ENCODE measurements at regions not wholly inside any gene's neighbourhood (a gene's known extent, or its start where the extent isn't known, plus 50 kb on each side); places are given as distances from the start of the nearest gene placed in this dataset.

DNA sequence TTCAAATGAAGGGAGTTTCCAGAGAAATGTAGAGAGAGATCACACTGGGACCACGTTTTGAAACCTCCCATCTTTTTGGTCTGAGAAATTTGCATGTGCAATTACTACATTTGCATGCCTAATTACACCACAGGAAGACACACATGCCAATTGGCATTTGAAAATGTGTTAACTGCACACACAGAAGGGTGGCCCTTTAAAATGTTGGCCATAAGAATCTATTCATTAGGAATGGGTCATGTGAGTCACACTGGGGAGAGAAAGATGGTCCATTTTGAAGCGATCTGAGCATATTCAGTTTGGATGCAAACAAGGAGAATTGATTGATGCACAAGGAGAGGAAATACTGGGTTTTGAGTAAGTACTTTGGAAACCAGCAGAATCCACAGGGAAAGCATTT, 1407.1 kb upstream of the ACVR2A start:
- no peak for ATAC-seq
- TF ChIP-seq OSR1 (CRISPR knock-in tag; IDR thresholded peaks at IDR 0.05) (no peak), ZFP30 (CRISPR knock-in tag; IDR thresholded peaks at IDR 0.05) (no peak), GLIS3 (CRISPR knock-in tag; IDR thresholded peaks at IDR 0.05) (no peak), ISL1 (CRISPR knock-in tag; IDR thresholded peaks at IDR 0.05) (no peak), CSDC2 (CRISPR knock-in tag; IDR thresholded peaks at IDR 0.05) (no peak), ZNF8 (CRISPR knock-in tag; IDR thresholded peaks at IDR 0.05) (no peak), TCF4 (CRISPR knock-in tag; IDR thresholded peaks at IDR 0.05; ENCODE audit: borderline replicate concordance) (no peak), SNAI2 (CRISPR knock-in tag; IDR thresholded peaks at IDR 0.05) (no peak)
- TF ChIP-seq, protein P1, sequence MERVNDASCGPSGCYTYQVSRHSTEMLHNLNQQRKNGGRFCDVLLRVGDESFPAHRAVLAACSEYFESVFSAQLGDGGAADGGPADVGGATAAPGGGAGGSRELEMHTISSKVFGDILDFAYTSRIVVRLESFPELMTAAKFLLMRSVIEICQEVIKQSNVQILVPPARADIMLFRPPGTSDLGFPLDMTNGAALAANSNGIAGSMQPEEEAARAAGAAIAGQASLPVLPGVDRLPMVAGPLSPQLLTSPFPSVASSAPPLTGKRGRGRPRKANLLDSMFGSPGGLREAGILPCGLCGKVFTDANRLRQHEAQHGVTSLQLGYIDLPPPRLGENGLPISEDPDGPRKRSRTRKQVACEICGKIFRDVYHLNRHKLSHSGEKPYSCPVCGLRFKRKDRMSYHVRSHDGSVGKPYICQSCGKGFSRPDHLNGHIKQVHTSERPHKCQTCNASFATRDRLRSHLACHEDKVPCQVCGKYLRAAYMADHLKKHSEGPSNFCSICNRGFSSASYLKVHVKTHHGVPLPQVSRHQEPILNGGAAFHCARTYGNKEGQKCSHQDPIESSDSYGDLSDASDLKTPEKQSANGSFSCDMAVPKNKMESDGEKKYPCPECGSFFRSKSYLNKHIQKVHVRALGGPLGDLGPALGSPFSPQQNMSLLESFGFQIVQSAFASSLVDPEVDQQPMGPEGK (CRISPR knock-in tag; IDR thresholded peaks at IDR 0.05; ENCODE audit: borderline replicate concordance): no peak
- TF ChIP-seq, protein P2, sequence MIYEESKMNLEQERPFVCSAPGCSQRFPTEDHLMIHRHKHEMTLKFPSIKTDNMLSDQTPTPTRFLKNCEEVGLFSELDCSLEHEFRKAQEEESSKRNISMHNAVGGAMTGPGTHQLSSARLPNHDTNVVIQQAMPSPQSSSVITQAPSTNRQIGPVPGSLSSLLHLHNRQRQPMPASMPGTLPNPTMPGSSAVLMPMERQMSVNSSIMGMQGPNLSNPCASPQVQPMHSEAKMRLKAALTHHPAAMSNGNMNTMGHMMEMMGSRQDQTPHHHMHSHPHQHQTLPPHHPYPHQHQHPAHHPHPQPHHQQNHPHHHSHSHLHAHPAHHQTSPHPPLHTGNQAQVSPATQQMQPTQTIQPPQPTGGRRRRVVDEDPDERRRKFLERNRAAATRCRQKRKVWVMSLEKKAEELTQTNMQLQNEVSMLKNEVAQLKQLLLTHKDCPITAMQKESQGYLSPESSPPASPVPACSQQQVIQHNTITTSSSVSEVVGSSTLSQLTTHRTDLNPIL (CRISPR knock-in tag; IDR thresholded peaks at IDR 0.05; ENCODE audit: low read depth): no peak
- TF ChIP-seq, protein P3, sequence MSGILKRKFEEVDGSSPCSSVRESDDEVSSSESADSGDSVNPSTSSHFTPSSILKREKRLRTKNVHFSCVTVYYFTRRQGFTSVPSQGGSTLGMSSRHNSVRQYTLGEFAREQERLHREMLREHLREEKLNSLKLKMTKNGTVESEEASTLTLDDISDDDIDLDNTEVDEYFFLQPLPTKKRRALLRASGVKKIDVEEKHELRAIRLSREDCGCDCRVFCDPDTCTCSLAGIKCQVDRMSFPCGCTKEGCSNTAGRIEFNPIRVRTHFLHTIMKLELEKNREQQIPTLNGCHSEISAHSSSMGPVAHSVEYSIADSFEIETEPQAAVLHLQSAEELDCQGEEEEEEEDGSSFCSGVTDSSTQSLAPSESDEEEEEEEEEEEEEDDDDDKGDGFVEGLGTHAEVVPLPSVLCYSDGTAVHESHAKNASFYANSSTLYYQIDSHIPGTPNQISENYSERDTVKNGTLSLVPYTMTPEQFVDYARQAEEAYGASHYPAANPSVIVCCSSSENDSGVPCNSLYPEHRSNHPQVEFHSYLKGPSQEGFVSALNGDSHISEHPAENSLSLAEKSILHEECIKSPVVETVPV (CRISPR knock-in tag; IDR thresholded peaks at IDR 0.05): no peak
- TF ChIP-seq, protein P4, sequence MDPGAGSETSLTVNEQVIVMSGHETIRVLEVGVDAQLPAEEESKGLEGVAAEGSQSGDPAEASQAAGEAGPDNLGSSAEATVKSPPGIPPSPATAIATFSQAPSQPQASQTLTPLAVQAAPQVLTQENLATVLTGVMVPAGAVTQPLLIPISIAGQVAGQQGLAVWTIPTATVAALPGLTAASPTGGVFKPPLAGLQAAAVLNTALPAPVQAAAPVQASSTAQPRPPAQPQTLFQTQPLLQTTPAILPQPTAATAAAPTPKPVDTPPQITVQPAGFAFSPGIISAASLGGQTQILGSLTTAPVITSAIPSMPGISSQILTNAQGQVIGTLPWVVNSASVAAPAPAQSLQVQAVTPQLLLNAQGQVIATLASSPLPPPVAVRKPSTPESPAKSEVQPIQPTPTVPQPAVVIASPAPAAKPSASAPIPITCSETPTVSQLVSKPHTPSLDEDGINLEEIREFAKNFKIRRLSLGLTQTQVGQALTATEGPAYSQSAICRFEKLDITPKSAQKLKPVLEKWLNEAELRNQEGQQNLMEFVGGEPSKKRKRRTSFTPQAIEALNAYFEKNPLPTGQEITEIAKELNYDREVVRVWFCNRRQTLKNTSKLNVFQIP (CRISPR knock-in tag; IDR thresholded peaks at IDR 0.05; ENCODE audit: borderline replicate concordance, low read depth): no peak

DNA sequence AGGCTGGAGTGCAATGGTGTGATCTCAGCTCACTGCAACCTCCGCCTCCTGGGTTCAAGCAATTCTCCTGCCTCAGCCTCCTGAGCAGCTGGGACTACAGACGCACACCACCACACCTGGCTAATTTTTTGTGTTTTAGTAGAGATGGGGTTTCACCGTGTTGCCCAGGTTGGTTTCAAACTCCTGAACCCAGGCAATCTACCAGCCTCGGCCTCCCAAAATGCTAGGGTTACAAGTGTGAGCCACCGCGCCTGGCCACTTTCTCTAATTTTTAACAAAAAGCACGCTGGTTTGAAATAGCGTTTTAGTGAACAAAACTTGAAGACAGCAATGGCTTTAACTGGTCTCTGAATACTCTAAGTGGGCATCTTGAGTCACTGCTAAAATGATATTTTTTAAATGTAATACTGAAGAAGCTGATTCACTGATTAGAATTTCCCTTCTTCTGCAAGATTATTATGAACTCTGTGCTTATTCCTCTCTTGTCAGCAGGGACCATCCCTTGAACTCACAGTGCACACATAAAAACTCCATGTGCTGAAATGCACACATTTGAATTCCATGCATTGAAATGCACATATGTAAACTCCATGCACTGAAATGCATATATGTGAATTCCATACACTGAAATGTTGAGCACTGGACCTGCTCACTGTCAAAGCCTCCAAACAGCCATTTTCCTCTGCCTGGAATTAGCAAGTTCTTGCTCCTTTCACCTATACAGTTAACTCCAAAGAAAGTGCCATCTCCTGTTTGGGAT, 1411.5 kb upstream of the ACVR2A start:
- ATAC-seq: no peak
- no peak for TF ChIP-seq ZNF565 (CRISPR knock-in tag; conservative IDR thresholded peaks at IDR 0.05; ENCODE audit: low read depth)
- no peak for TF ChIP-seq ZFP3 (CRISPR knock-in tag; IDR thresholded peaks at IDR 0.05)
- no peak for TF ChIP-seq BACH2 (CRISPR knock-in tag; IDR thresholded peaks at IDR 0.05; ENCODE audit: borderline replicate concordance)
- TF ChIP-seq SNAI2 (CRISPR knock-in tag; IDR thresholded peaks at IDR 0.05): no peak
- TF ChIP-seq, protein P5, sequence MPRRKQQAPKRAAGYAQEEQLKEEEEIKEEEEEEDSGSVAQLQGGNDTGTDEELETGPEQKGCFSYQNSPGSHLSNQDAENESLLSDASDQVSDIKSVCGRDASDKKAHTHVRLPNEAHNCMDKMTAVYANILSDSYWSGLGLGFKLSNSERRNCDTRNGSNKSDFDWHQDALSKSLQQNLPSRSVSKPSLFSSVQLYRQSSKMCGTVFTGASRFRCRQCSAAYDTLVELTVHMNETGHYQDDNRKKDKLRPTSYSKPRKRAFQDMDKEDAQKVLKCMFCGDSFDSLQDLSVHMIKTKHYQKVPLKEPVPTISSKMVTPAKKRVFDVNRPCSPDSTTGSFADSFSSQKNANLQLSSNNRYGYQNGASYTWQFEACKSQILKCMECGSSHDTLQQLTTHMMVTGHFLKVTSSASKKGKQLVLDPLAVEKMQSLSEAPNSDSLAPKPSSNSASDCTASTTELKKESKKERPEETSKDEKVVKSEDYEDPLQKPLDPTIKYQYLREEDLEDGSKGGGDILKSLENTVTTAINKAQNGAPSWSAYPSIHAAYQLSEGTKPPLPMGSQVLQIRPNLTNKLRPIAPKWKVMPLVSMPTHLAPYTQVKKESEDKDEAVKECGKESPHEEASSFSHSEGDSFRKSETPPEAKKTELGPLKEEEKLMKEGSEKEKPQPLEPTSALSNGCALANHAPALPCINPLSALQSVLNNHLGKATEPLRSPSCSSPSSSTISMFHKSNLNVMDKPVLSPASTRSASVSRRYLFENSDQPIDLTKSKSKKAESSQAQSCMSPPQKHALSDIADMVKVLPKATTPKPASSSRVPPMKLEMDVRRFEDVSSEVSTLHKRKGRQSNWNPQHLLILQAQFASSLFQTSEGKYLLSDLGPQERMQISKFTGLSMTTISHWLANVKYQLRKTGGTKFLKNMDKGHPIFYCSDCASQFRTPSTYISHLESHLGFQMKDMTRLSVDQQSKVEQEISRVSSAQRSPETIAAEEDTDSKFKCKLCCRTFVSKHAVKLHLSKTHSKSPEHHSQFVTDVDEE (CRISPR knock-in tag; IDR thresholded peaks at IDR 0.05): no peak
- no peak for TF ChIP-seq ISL1 (CRISPR knock-in tag; IDR thresholded peaks at IDR 0.05)
- no peak for TF ChIP-seq ESRRG (CRISPR knock-in tag; IDR thresholded peaks at IDR 0.05)
- no peak for TF ChIP-seq TOX (CRISPR knock-in tag; IDR thresholded peaks at IDR 0.05; ENCODE audit: borderline replicate concordance)
- TF ChIP-seq ZNF70 (CRISPR knock-in tag; IDR thresholded peaks at IDR 0.05): no peak

DNA sequence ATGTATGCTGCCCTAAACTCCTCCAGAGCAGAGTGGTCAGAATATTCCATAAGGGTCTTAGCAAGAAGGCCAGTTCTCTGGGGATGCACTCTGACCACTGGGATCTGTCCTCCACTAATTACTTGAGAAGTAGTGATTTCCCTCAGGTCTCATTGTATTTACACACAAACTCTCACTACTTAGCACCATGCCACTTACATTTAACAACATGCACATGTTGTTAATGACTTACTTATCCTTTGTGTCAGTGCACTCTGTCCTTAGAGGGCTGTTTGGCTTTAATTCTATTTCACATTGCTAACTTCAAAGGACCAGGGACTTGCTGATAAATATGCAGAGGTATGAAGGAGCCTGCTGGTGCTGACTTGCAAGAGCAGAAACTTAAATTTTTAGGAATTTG, 1415.5 kb upstream of the ACVR2A start:
- ATAC-seq: no peak

More for the DNA sequence above, 1415.5 kb upstream of the ACVR2A start:
- TF ChIP-seq ZNF70 (CRISPR knock-in tag; IDR thresholded peaks at IDR 0.05) (no peak), TCF4 (CRISPR knock-in tag; IDR thresholded peaks at IDR 0.05; ENCODE audit: borderline replicate concordance) (no peak), ZFP30 (CRISPR knock-in tag; IDR thresholded peaks at IDR 0.05) (no peak), ARNTL (CRISPR knock-in tag; IDR thresholded peaks at IDR 0.05; ENCODE audit: borderline replicate concordance, low read depth) (no peak), ZNF565 (CRISPR knock-in tag; conservative IDR thresholded peaks at IDR 0.05; ENCODE audit: low read depth) (no peak), BACH2 (CRISPR knock-in tag; IDR thresholded peaks at IDR 0.05; ENCODE audit: borderline replicate concordance) (no peak), OSR1 (CRISPR knock-in tag; IDR thresholded peaks at IDR 0.05) (no peak), TOX (CRISPR knock-in tag; IDR thresholded peaks at IDR 0.05; ENCODE audit: borderline replicate concordance) (no peak), ESRRG (CRISPR knock-in tag; IDR thresholded peaks at IDR 0.05) (no peak), GLIS3 (CRISPR knock-in tag; IDR thresholded peaks at IDR 0.05) (no peak)
- TF ChIP-seq, protein P1 (CRISPR knock-in tag; IDR thresholded peaks at IDR 0.05; ENCODE audit: borderline replicate concordance): no peak
